Erythroblast (primary cell): ENCODE measurements at regions not wholly inside any gene's neighbourhood (a gene's known extent, or its start where the extent isn't known, plus 50 kb on each side); places are given as distances from the start of the nearest gene placed in this dataset.

Experiments
- GATA1 ChIP-seq: IDR thresholded peaks from 2 replicates; pipeline ENCODE4 v1.6.1; 2011; ENCODE audit warnings: low read depth, mild to moderate bottlenecking, control low read depth, low read length, moderate library complexity
- POLR2A ChIP-seq: IDR thresholded peaks from 2 replicates; pipeline ENCODE4 v1.6.1; 2011; ENCODE audit warnings: mild to moderate bottlenecking, low read length

GRCh38 chr10:4312051-4312835, 513.8 kb upstream of the AKR1E2 start:
- TF ChIP-seq POLR2A: no peak
- no peak for TF ChIP-seq GATA1
